GM20431 (cell line): ENCODE measurements at regions not wholly inside any gene's neighbourhood (a gene's known extent, or its start where the extent isn't known, plus 50 kb on each side); places are given as distances from the start of the nearest gene placed in this dataset.

ENCODE experiments used
- in situ Hi-C: fragments of 300-500 bp; cut with MseI, MboI; formaldehyde crosslinking; loops from one replicate; pipeline ENCODE4 v1.15.0; 2020; ENCODE audit warnings: low sequenced_read_pairs; ENCODE audit not compliant: unreplicated experiment

DNA sequence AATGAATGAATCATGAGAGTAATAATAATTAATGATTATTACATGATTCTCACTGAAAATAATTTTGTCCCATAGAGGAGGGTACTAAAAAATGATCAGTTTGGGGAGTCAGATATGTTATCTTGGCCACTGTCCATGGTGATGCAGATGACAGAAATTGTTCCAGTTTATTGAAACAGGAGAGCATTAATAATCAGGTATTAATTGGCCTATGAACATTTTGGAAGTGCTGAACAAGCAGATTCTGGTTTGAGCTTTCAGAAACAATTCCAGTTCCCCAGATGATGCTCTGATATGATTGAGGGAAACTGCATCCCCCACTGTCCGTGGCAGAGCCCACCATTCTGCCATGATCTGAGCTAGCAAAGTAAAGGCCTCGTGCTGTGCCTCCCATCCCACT lies 345.2 kb downstream of the ZSWIM6 start:
- in situ Hi-C loops, result no loop called here

DNA sequence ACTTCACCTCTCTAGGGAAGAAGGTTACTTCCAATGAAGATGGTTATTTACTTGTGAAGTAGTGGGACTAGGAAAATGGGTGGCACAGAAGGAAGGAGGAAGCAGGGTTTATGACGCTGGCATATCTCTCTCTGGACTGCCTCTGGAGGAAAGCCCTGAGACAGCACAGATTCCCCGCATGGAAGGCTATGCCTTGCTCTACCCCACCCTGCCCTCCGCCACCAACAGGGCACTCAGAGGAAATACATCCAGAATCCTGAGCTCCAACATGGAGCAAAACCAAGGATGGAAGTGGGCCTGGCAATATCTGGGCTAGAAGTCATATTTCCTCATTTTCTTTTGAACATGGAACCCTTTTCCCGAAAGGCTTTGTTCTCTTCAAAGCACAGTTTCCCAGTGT lies 346.9 kb downstream of the ZSWIM6 start:
- in situ Hi-C loops, result no loop called here

- in situ Hi-C loops, result no loop called here
These were observed 347.5 kb downstream of the ZSWIM6 start for GRCh38 chr5:61679562-61679961.

DNA sequence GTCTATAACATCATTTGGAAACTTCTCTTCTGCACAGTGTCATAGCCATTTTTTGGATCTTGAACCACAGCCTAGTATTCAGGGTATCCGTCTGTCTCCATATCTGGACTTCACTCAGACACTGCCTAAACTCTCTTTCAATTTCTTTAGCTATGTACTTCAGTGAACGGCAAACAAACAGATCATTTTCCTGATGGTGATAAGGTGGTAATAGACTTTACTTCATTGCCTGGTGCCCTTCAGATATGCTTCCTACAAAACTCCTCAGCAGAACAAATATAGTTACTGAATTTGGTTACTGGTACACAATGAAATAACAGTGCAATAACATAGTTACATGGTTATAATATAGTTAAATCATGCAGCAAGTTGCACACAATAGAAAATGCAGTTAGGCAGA lies 348.2 kb downstream of the ZSWIM6 start:
- in situ Hi-C loops, result no loop called here

- in situ Hi-C loops, result no loop called here
These were observed 351.1 kb downstream of the ZSWIM6 start for GRCh38 chr5:61683148-61683547.

- in situ Hi-C loops, result no loop called here
These were observed 351.9 kb downstream of the ZSWIM6 start for GRCh38 chr5:61683926-61684325.

- in situ Hi-C loops, result no loop called here
These were observed 354.6 kb downstream of the ZSWIM6 start for GRCh38 chr5:61686491-61687257.

DNA sequence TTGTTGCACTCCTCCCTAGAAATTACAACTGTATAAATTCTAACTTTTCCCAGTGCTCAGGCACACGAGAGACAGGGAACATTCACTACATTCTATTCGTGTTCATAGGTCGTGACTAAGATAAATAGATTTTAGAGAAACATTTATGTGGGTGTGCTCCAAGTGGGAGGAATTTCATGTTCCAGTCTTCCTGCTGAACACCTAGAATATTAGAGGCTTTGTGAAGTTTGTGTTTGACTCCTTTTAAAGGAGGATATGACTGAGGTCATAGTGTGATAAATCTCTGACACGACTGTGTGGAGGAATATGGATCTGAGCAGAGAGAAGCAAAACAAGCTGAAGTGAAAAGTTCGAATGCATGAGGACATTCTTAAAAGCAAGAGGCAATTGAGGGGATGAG lies 355.3 kb downstream of the ZSWIM6 start:
- in situ Hi-C loops, result no loop called here

GRCh38 chr5:61689153-61689846 lies 357.2 kb downstream of the ZSWIM6 start:
- in situ Hi-C loops, result no loop called here

GRCh38 chr5:61697809-61698558 lies 365.9 kb downstream of the ZSWIM6 start:
- in situ Hi-C loops, result no loop called here

- in situ Hi-C loops, result no loop called here
These were observed 370.0 kb downstream of the ZSWIM6 start for GRCh38 chr5:61701877-61702602.

DNA sequence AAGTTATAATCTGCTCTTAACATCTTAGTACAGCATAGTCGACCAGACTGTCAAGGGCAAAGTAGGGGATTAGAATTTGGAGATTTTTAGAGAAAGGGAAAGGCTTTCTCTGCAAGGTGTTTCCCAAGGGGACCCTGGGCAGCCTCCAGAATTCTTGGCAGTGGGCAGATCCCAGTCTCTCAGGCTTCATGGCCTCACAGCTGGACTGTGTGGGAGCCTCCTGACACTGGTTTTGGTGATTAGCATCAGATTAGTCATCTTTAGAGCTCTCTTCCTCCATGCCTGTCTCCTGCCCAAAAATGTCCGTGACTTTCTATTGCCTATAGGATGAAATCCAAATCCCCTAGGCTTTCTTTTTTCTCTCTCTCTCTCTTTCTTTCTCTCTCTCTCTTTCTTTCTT lies 370.7 kb downstream of the ZSWIM6 start:
- in situ Hi-C loops, result no loop called here

DNA sequence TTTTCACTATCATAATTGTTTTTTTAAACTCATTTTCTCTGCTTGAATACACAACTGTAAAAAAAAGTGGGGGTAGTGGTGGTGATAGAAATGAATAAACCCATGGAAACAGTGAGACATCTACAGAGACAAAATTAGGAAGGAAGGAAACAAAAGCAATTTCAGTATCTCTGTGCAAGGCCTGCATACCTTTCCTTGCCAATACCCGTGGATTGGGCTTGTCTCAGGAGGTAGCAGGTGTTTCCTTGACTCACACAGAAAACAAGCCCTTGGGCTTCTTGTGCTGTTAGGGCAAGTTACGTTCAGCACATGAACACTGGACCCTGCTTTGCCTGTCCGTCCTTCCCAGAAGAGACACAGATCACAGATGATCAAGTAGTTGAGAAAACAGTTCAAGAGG lies 372.2 kb downstream of the ZSWIM6 start:
- in situ Hi-C loops, result no loop called here

DNA sequence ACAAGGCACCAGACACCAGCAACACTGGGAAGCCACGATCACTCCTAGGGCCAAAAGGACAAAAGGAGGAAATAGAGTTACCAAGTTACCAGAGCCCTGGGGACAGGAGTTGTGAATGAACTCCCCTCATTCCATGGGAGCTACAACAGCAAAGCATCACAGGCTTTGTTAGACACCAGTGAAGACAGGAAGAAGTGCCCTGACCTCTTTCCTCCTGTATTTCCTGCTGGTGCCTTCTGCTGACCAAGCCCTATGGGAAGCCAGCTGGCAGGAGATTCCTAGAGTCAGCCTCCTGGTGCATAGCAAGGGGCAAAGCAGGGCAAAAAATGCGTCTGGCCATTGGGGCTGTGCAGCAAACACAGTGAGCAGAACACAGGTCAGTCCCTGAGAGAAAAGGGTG lies 374.7 kb downstream of the ZSWIM6 start:
- in situ Hi-C loops, result no loop called here

DNA sequence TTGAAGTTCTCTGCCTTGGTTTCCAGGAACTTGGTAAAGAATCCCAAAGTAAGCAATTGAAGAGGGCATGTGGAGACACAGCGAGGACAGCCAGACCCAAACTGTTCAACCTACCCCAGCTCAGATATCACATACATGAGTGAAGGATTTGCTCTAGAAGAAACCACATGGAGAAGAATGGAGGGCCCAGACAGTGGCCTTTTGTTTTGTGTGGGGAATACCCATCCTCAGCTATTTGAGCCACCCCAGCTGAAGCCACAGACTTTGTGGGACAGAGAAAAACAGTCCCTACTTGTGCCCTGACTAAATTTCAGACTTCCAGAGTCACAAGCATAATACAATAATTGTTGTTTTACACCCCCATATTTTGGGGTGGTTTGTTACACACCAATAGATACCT lies 387.1 kb downstream of the ZSWIM6 start:
- in situ Hi-C loops, result no loop called here

- in situ Hi-C loops, result no loop called here
These were observed 388.8 kb downstream of the ZSWIM6 start for GRCh38 chr5:61720829-61721228.

DNA sequence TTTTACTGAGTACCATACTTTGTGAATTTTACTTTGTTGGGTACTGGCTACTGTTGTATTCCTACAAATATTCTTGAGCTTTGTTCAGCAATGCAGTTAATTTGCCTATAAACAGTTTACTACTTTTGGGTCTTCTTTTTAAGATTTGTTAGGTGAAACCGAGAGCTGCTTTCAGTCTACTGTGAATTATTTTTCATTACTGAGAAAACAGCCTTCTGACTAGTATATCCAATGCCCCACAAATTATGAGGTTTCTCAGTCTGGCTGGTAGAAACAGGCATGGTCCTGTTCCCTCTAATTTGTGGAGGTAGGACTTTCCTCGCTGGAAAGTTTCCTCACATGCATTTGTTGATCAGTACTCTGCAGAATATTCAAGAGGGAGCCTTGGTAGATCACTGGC lies 392.0 kb downstream of the ZSWIM6 start:
- in situ Hi-C loops, result no loop called here

GRCh38 chr5:61728287-61728686 lies 396.2 kb downstream of the ZSWIM6 start:
- in situ Hi-C loops, result no loop called here

- in situ Hi-C loops, result no loop called here
These were observed 398.8 kb downstream of the ZSWIM6 start for GRCh38 chr5:61730866-61731265.

DNA sequence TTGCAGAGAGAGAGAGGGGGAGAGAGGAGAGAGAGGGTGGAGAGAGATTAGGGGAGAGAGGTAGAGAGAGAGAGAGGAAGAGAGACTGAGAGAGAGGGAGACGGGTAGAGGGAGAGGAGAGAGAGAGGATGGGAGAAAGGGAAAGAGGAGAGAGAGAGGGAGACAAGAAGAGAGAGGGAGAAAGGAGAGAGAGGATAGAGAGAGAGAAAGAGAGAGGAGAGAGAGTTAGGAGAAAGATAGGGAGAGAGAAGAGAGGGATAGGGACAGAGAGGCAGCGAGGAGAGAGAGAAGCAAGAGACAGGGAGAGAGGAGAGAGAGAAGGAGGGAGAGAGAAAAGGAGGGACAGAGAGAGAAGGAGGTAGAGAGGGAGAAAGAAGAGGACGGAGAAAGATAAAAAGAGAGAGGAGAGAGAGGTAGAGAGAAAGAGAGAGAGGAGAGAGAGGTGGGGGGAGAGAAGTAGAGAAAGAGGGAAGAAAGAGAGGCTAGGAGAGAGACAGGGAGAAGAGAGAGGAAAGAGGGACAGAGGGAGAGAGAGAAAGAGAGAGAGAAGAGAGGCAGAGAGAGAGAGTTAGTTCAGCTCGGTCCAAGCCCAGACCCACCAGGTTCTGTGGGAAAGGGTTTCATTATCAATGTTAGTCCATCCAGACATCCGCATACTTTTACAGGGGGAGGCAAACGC lies 399.3 kb downstream of the ZSWIM6 start:
- in situ Hi-C loops, result no loop called here
